ENCODE measurements at regions not wholly inside any gene's neighbourhood (a gene's known extent, or its start where the extent isn't known, plus 50 kb on each side); places are given as distances from the start of the nearest gene placed in this dataset.

GRCh38 chr1:4957027-4957426 is 302.6 kb downstream of the AJAP1 start:
- TF ChIP-seq ARNT (IDR thresholded peaks at IDR 0.05) (no peak), SP1 (IDR thresholded peaks at IDR 0.05) (no peak), TARDBP (IDR thresholded peaks at IDR 0.05) (no peak), FOXA1 (IDR thresholded peaks at IDR 0.05) (no peak), FOXK2 (IDR thresholded peaks at IDR 0.05) (no peak), HDGF (IDR thresholded peaks at IDR 0.05; ENCODE audit: borderline replicate concordance) (no peak), FOXM1 (IDR thresholded peaks at IDR 0.05; ENCODE audit: borderline replicate concordance) (no peak), NFRKB (IDR thresholded peaks at IDR 0.05) (no peak)

Measured in HEK293T (cell line).